ENCODE measurements at regions not wholly inside any gene's neighbourhood (a gene's known extent, or its start where the extent isn't known, plus 50 kb on each side); places are given as distances from the start of the nearest gene placed in this dataset.

- no peak overlapping the region for H3K27ac Mint-ChIP-seq (ENCODE audit: unreplicated experiment)
- ChIA-PET CTCF (no interaction called here), POLR2A (no interaction called here)
Measured at GRCh38 chr2:56473524-56473923, 289.7 kb downstream of the CCDC85A start.

GRCh38 chr2:56474412-56475158 is 290.8 kb downstream of the CCDC85A start:
- CTCF ChIA-PET = no interaction called here
- POLR2A ChIA-PET = no interaction called here

More at GRCh38 chr2:56473524-56473923, 289.7 kb downstream of the CCDC85A start:
- H3K4me3 Mint-ChIP-seq (ENCODE audit: unreplicated experiment) = no peak overlapping the region
- H3K4me3 ChIP-seq (ENCODE audit: low read depth, low read length) = no peak overlapping the region
- H3K4me1 Mint-ChIP-seq (ENCODE audit: low read depth, unreplicated experiment) = no peaks in the 10 kb centered on the region
- H3K4me1 ChIP-seq = no peaks in the 10 kb centered on the region
- no peak for DNase-seq
- H3K36me3 ChIP-seq (ENCODE audit: control insufficient read depth, insufficient read depth, low read length) = no peaks in the 10 kb centered on the region
- intact Hi-C loops (cut with micrococcal nuclease; ENCODE audit: unreplicated experiment) = no loop called here
- no peak for TF ChIP-seq CTCF (IDR thresholded peaks at IDR 0.05; ENCODE audit: insufficient read depth in 1 of 2, low read depth in 1 of 2, low read length in 1 of 2, severe bottlenecking in 1 of 2, unreplicated experiment in 1 of 2)
- no peaks in the 10 kb centered on the region for H3K36me3 Mint-ChIP-seq (ENCODE audit: insufficient read depth, unreplicated experiment)
- no peaks in the 10 kb centered on the region; the same call in 1 of the 2 replicates for H3K27me3 ChIP-seq (replicated peaks; ENCODE audit: control insufficient read depth, insufficient read depth, low read length)
- H3K9me3 Mint-ChIP-seq (ENCODE audit: unreplicated experiment) = no peaks in the 10 kb centered on the region
- no peaks in the 10 kb centered on the region for H3K9me3 ChIP-seq
- peaks cover 4% of the 10 kb centered on the region for H3K27me3 Mint-ChIP-seq (ENCODE audit: insufficient read depth, unreplicated experiment)
- BruUV-seq (replicated peaks) = no TSS peak

GRCh38 chr2:56475191-56475590 is 291.4 kb downstream of the CCDC85A start:
- CTCF ChIA-PET = no interaction called here
- Histone ChIP-seq H3K9me3 (no peaks in the 10 kb centered on the region), H3K4me3 (ENCODE audit: low read depth, low read length) (no peak overlapping the region), H3K36me3 (ENCODE audit: control insufficient read depth, insufficient read depth, low read length) (no peaks in the 10 kb centered on the region), H3K4me1 (no peaks in the 10 kb centered on the region), H3K27me3 (replicated peaks; ENCODE audit: control insufficient read depth, insufficient read depth, low read length) (no peaks in the 10 kb centered on the region; the same call in 1 of the 2 replicates)
- Mint-ChIP-seq H3K4me1 (ENCODE audit: low read depth, unreplicated experiment) (no peaks in the 10 kb centered on the region), H3K27me3 (ENCODE audit: insufficient read depth, unreplicated experiment) (peaks cover 4% of the 10 kb centered on the region), H3K36me3 (ENCODE audit: insufficient read depth, unreplicated experiment) (no peaks in the 10 kb centered on the region), H3K27ac (ENCODE audit: unreplicated experiment) (no peak overlapping the region), H3K9me3 (ENCODE audit: unreplicated experiment) (no peaks in the 10 kb centered on the region), H3K4me3 (ENCODE audit: unreplicated experiment) (no peak overlapping the region)
- DNase-seq = no peak
- no TSS peak for BruUV-seq (replicated peaks)
- intact Hi-C loops (cut with micrococcal nuclease; ENCODE audit: unreplicated experiment) = no loop called here
- POLR2A ChIA-PET = no interaction called here
- TF ChIP-seq CTCF (IDR thresholded peaks at IDR 0.05; ENCODE audit: insufficient read depth in 1 of 2, low read depth in 1 of 2, low read length in 1 of 2, severe bottlenecking in 1 of 2, unreplicated experiment in 1 of 2) = no peak

More at GRCh38 chr2:56474412-56475158, 290.8 kb downstream of the CCDC85A start:
- Mint-ChIP-seq H3K27ac (ENCODE audit: unreplicated experiment) (no peak overlapping the region), H3K36me3 (ENCODE audit: insufficient read depth, unreplicated experiment) (no peaks in the 10 kb centered on the region), H3K4me1 (ENCODE audit: low read depth, unreplicated experiment) (no peaks in the 10 kb centered on the region), H3K4me3 (ENCODE audit: unreplicated experiment) (no peak overlapping the region), H3K27me3 (ENCODE audit: insufficient read depth, unreplicated experiment) (peaks cover 4% of the 10 kb centered on the region), H3K9me3 (ENCODE audit: unreplicated experiment) (no peaks in the 10 kb centered on the region)
- no peaks in the 10 kb centered on the region for H3K4me1 ChIP-seq
- intact Hi-C loops (cut with micrococcal nuclease; ENCODE audit: unreplicated experiment) = no loop called here
- H3K27me3 ChIP-seq (replicated peaks; ENCODE audit: control insufficient read depth, insufficient read depth, low read length) = no peaks in the 10 kb centered on the region; the same call in 1 of the 2 replicates
- no peak for DNase-seq
- no peaks in the 10 kb centered on the region for H3K9me3 ChIP-seq
- no peak overlapping the region for H3K4me3 ChIP-seq (ENCODE audit: low read depth, low read length)
- no peaks in the 10 kb centered on the region for H3K36me3 ChIP-seq (ENCODE audit: control insufficient read depth, insufficient read depth, low read length)
- TF ChIP-seq CTCF (IDR thresholded peaks at IDR 0.05; ENCODE audit: insufficient read depth in 1 of 2, low read depth in 1 of 2, low read length in 1 of 2, severe bottlenecking in 1 of 2, unreplicated experiment in 1 of 2) = no peak
- no TSS peak for BruUV-seq (replicated peaks)

Measured in Caco-2 (cell line).